NCI-H2227 (cell line): ENCODE measurements at regions not wholly inside any gene's neighbourhood (a gene's known extent, or its start where the extent isn't known, plus 50 kb on each side); places are given as distances from the start of the nearest gene placed in this dataset.

Experiments
- DNase-seq: peaks from one replicate; lab custom pipeline; 2025; ENCODE audit not compliant: unreplicated experiment; lab: John Stamatoyannopoulos, UW

GRCh38 chr3:102206511-102207031 lies 228.2 kb upstream of the ZPLD1 start:
- DNase-seq = no peak

- no peak for DNase-seq
Measured at GRCh38 chr3:102207151-102207571, 227.7 kb upstream of the ZPLD1 start.

- DNase-seq = no peak
Measured at GRCh38 chr3:102215166-102215565, 219.6 kb upstream of the ZPLD1 start.

- DNase-seq = no peak
Measured at GRCh38 chr3:102223132-102223531, 211.7 kb upstream of the ZPLD1 start.

GRCh38 chr3:102224171-102224570 lies 210.6 kb upstream of the ZPLD1 start:
- no peak for DNase-seq

GRCh38 chr3:102225005-102225404 lies 209.8 kb upstream of the ZPLD1 start:
- DNase-seq = no peak

- DNase-seq = peak; percentile 44
Measured at GRCh38 chr3:102225407-102226132, 209.2 kb upstream of the ZPLD1 start.

- DNase-seq = no peak
Measured at GRCh38 chr3:102226463-102226862, 208.4 kb upstream of the ZPLD1 start.

GRCh38 chr3:102229062-102229655 lies 205.7 kb upstream of the ZPLD1 start:
- peak; percentile 84 for DNase-seq

GRCh38 chr3:102230057-102230456 lies 204.8 kb upstream of the ZPLD1 start:
- DNase-seq = no peak

GRCh38 chr3:102233881-102234280 lies 200.9 kb upstream of the ZPLD1 start:
- DNase-seq = no peak

- DNase-seq = no peak
Measured at GRCh38 chr3:102235679-102236078, 199.1 kb upstream of the ZPLD1 start.

- DNase-seq = no peak
Measured at GRCh38 chr3:102237181-102237580, 197.6 kb upstream of the ZPLD1 start.

- no peak for DNase-seq
Measured at GRCh38 chr3:102237838-102238237, 197.0 kb upstream of the ZPLD1 start.

GRCh38 chr3:102238362-102238761 lies 196.5 kb upstream of the ZPLD1 start:
- no peak for DNase-seq

- no peak for DNase-seq
Measured at GRCh38 chr3:102240720-102241119, 194.1 kb upstream of the ZPLD1 start.

- DNase-seq = no peak
Measured at GRCh38 chr3:102248981-102249705, 185.7 kb upstream of the ZPLD1 start.

- no peak for DNase-seq
Measured at GRCh38 chr3:102255736-102256135, 179.1 kb upstream of the ZPLD1 start.

GRCh38 chr3:102258666-102259227 lies 176.1 kb upstream of the ZPLD1 start:
- DNase-seq = no peak

- DNase-seq = no peak
Measured at GRCh38 chr3:102259663-102260062, 175.2 kb upstream of the ZPLD1 start.

GRCh38 chr3:102265720-102266119 lies 169.1 kb upstream of the ZPLD1 start:
- no peak for DNase-seq

- DNase-seq = no peak
Measured at GRCh38 chr3:102269406-102269805, 165.4 kb upstream of the ZPLD1 start.
